HG03378 (cell line): ENCODE measurements at regions not wholly inside any gene's neighbourhood (a gene's known extent, or its start where the extent isn't known, plus 50 kb on each side); places are given as distances from the start of the nearest gene placed in this dataset.

Source experiments
- ATAC-seq: cut with Tn5 transposase; IDR thresholded peaks from one replicate; pipeline ENCODE4 v1.9.1; 2021; ENCODE audit warnings: mild to moderate bottlenecking, moderate library complexity; ENCODE audit not compliant: unreplicated experiment

GRCh38 chr10:46227571-46227935 lies 59.2 kb upstream of the ANTXRL start:
- ATAC-seq: no peak

- ATAC-seq: no peak
Measured at GRCh38 chr10:46227936-46228562, 58.7 kb upstream of the ANTXRL start.

GRCh38 chr10:46228563-46229071 lies 58.2 kb upstream of the ANTXRL start:
- no peak for ATAC-seq

- no peak for ATAC-seq
Measured at GRCh38 chr10:46229144-46229563, 57.6 kb upstream of the ANTXRL start.

GRCh38 chr10:46230615-46231014 lies 56.2 kb upstream of the ANTXRL start:
- no peak for ATAC-seq

GRCh38 chr10:46231087-46231486 lies 55.7 kb upstream of the ANTXRL start:
- no peak for ATAC-seq

- no peak for ATAC-seq
Measured at GRCh38 chr10:46232084-46232483, 54.7 kb upstream of the ANTXRL start.

- ATAC-seq: no peak
Measured at GRCh38 chr10:46232666-46233065, 54.1 kb upstream of the ANTXRL start.

GRCh38 chr10:46233181-46233580 lies 53.6 kb upstream of the ANTXRL start:
- no peak for ATAC-seq

GRCh38 chr10:46234026-46234425 lies 52.8 kb upstream of the ANTXRL start:
- ATAC-seq: no peak

- ATAC-seq: no peak
Measured at GRCh38 chr10:46234431-46235060, 52.3 kb upstream of the ANTXRL start.

GRCh38 chr10:46235705-46236545 lies 50.9 kb upstream of the ANTXRL start:
- no peak for ATAC-seq

- ATAC-seq: no peak
Measured at GRCh38 chr10:46236546-46236887, 50.3 kb upstream of the ANTXRL start.

- ATAC-seq: no peak
Measured at GRCh38 chr10:46236941-46237681, 49.7 kb upstream of the ANTXRL start.
